ENCODE measurements at regions not wholly inside any gene's neighbourhood (a gene's known extent, or its start where the extent isn't known, plus 50 kb on each side); places are given as distances from the start of the nearest gene placed in this dataset.

- FAIRE-seq: no peak
These were observed 155.8 kb downstream of the TEX29 start for GRCh38 chr13:111476197-111476596.

GRCh38 chr13:111479412-111479811 lies 159.0 kb downstream of the TEX29 start:
- FAIRE-seq: no peak

- no peak for FAIRE-seq
These were observed 160.1 kb downstream of the TEX29 start for GRCh38 chr13:111480503-111480902.

GRCh38 chr13:111480976-111481375 lies 160.5 kb downstream of the TEX29 start:
- FAIRE-seq: no peak

GRCh38 chr13:111482126-111482525 lies 161.7 kb downstream of the TEX29 start:
- no peak for FAIRE-seq

- no peak for FAIRE-seq
These were observed 162.6 kb downstream of the TEX29 start for GRCh38 chr13:111482806-111483620.

GRCh38 chr13:111483621-111483987 lies 163.2 kb downstream of the TEX29 start:
- FAIRE-seq: no peak

GRCh38 chr13:111484141-111484925 lies 163.9 kb downstream of the TEX29 start:
- FAIRE-seq: no peak

- FAIRE-seq: no peak
These were observed 164.5 kb downstream of the TEX29 start for GRCh38 chr13:111484959-111485358.

- FAIRE-seq: no peak
These were observed 165.2 kb downstream of the TEX29 start for GRCh38 chr13:111485491-111486250.

GRCh38 chr13:111486331-111486730 lies 165.9 kb downstream of the TEX29 start:
- FAIRE-seq: no peak

GRCh38 chr13:111486801-111487200 lies 166.4 kb downstream of the TEX29 start:
- FAIRE-seq: no peak

GRCh38 chr13:111488486-111489132 lies 168.2 kb downstream of the TEX29 start:
- no peak for FAIRE-seq

GRCh38 chr13:111489301-111489700 lies 168.9 kb downstream of the TEX29 start:
- no peak for FAIRE-seq

GRCh38 chr13:111490611-111491010 lies 170.2 kb downstream of the TEX29 start:
- FAIRE-seq: no peak

- FAIRE-seq: no peak
These were observed 170.6 kb downstream of the TEX29 start for GRCh38 chr13:111491021-111491420.

GRCh38 chr13:111491659-111492058 lies 171.2 kb downstream of the TEX29 start:
- FAIRE-seq: no peak

GRCh38 chr13:111492341-111492950 lies 172.0 kb downstream of the TEX29 start:
- no peak for FAIRE-seq

- FAIRE-seq: no peak
These were observed 172.5 kb downstream of the TEX29 start for GRCh38 chr13:111492958-111493357.

GRCh38 chr13:111493468-111493867 lies 173.0 kb downstream of the TEX29 start:
- FAIRE-seq: no peak

- no peak for FAIRE-seq
These were observed 174.2 kb downstream of the TEX29 start for GRCh38 chr13:111494641-111495040.
